ENCODE measurements at regions not wholly inside any gene's neighbourhood (a gene's known extent, or its start where the extent isn't known, plus 50 kb on each side); places are given as distances from the start of the nearest gene placed in this dataset.

GRCh38 chr5:104998572-104998971 lies 1436.0 kb upstream of the NUDT12 start:
- DNase-seq (ENCODE audit: low read depth in 2 of 3, low spot score in 2 of 3) = no peak

- no peak for DNase-seq (ENCODE audit: low read depth in 2 of 3, low spot score in 2 of 3)
Measured at GRCh38 chr5:104998169-104998568, 1435.6 kb upstream of the NUDT12 start.

GRCh38 chr5:104987074-104987473 lies 1424.5 kb upstream of the NUDT12 start:
- DNase-seq (ENCODE audit: low read depth in 2 of 3, low spot score in 2 of 3) = no peak

- no peak for DNase-seq (ENCODE audit: low read depth in 2 of 3, low spot score in 2 of 3)
Measured at GRCh38 chr5:104977529-104977928, 1414.9 kb upstream of the NUDT12 start.

GRCh38 chr5:104967806-104968410 lies 1405.3 kb upstream of the NUDT12 start:
- DNase-seq (ENCODE audit: low read depth in 2 of 3, low spot score in 2 of 3) = no peak

GRCh38 chr5:104965006-104965405 lies 1402.4 kb upstream of the NUDT12 start:
- no peak for DNase-seq (ENCODE audit: low read depth in 2 of 3, low spot score in 2 of 3)

- DNase-seq (ENCODE audit: low read depth in 2 of 3, low spot score in 2 of 3) = no peak
Measured at GRCh38 chr5:104955479-104955878, 1392.9 kb upstream of the NUDT12 start.

GRCh38 chr5:104952876-104953275 lies 1390.3 kb upstream of the NUDT12 start:
- DNase-seq (ENCODE audit: low read depth in 2 of 3, low spot score in 2 of 3) = no peak

- no peak for DNase-seq (ENCODE audit: low read depth in 2 of 3, low spot score in 2 of 3)
Measured at GRCh38 chr5:104951829-104952228, 1389.2 kb upstream of the NUDT12 start.

GRCh38 chr5:104947076-104947475 lies 1384.5 kb upstream of the NUDT12 start:
- DNase-seq (ENCODE audit: low read depth in 2 of 3, low spot score in 2 of 3) = no peak

GRCh38 chr5:104942735-104943134 lies 1380.1 kb upstream of the NUDT12 start:
- DNase-seq (ENCODE audit: low read depth in 2 of 3, low spot score in 2 of 3) = no peak

- no peak for DNase-seq (ENCODE audit: low read depth in 2 of 3, low spot score in 2 of 3)
Measured at GRCh38 chr5:104941030-104941645, 1378.5 kb upstream of the NUDT12 start.

- no peak for DNase-seq (ENCODE audit: low read depth in 2 of 3, low spot score in 2 of 3)
Measured at GRCh38 chr5:104937598-104937997, 1375.0 kb upstream of the NUDT12 start.

- DNase-seq (ENCODE audit: low read depth in 2 of 3, low spot score in 2 of 3) = no peak
Measured at GRCh38 chr5:104932431-104932830, 1369.8 kb upstream of the NUDT12 start.

GRCh38 chr5:104928906-104929520 lies 1366.4 kb upstream of the NUDT12 start:
- DNase-seq (ENCODE audit: low read depth in 2 of 3, low spot score in 2 of 3) = no peak

- DNase-seq (ENCODE audit: low read depth in 2 of 3, low spot score in 2 of 3) = no peak
Measured at GRCh38 chr5:104915226-104915625, 1352.6 kb upstream of the NUDT12 start.

GRCh38 chr5:104914536-104915070 lies 1352.0 kb upstream of the NUDT12 start:
- DNase-seq (ENCODE audit: low read depth in 2 of 3, low spot score in 2 of 3) = no peak

GRCh38 chr5:104913841-104914281 lies 1351.3 kb upstream of the NUDT12 start:
- DNase-seq (ENCODE audit: low read depth in 2 of 3, low spot score in 2 of 3) = no peak

GRCh38 chr5:104909803-104910202 lies 1347.2 kb upstream of the NUDT12 start:
- no peak for DNase-seq (ENCODE audit: low read depth in 2 of 3, low spot score in 2 of 3)

- no peak for DNase-seq (ENCODE audit: low read depth in 2 of 3, low spot score in 2 of 3)
Measured at GRCh38 chr5:104904561-104904960, 1342.0 kb upstream of the NUDT12 start.

- DNase-seq (ENCODE audit: low read depth in 2 of 3, low spot score in 2 of 3) = no peak
Measured at GRCh38 chr5:104903941-104904340, 1341.4 kb upstream of the NUDT12 start.

- DNase-seq (ENCODE audit: low read depth in 2 of 3, low spot score in 2 of 3) = no peak
Measured at GRCh38 chr5:104891596-104891995, 1329.0 kb upstream of the NUDT12 start.
